HFF-Myc (cell line): ENCODE measurements at regions not wholly inside any gene's neighbourhood (a gene's known extent, or its start where the extent isn't known, plus 50 kb on each side); places are given as distances from the start of the nearest gene placed in this dataset.
"Not testable (repeated sequence)": the region's sequence is repeated elsewhere in the genome, so short reads cannot be mapped to it uniquely, and the experiment has no call there.

Experiments used
- DNase-seq: peaks from one replicate; pipeline ENCODE4 v3.0.0-alpha.2; 2011; ENCODE audit warnings: low read depth; ENCODE audit errors: extremely low read depth
- H3K4me3 ChIP-seq: replicated peaks from 2 replicates; pipeline ENCODE4 v1.5.1; 2011; ENCODE audit warnings: low read depth, mild to moderate bottlenecking, control low read depth, low read length
- CTCF ChIP-seq: IDR thresholded peaks from 2 replicates; pipeline ENCODE4 v1.5.1; 2012; ENCODE audit warnings: mild to moderate bottlenecking, low read depth, low read length, control low read depth; ENCODE audit errors: missing control alignments

DNA sequence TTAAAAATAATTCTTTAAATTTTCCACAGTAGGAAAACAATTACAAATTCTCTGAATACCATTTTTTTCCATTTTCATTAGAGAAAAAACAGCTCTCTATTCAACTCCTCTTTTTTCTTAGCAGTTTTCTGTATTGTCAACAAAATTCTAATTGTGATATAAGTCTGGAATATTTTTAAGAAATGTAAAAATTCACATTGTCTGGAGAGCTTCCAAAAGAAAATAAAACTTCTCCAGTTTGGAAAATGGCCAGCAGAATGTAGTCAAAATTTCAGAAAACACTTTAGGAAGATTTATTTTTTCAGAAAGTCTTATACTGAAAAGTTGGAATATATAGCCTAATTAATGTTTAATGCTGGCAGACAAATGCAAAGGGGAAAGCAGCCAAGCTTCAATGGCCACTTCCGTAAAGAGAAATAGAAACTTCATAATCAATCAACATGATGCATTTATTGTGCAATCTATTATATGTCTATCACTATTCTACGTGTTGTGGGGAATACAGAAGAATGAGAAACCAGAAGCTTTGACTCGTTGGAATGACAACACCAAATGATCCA lies 733.2 kb upstream of the PKDCC start:
- no peak overlapping the region for H3K4me3 ChIP-seq
- no peak for TF ChIP-seq CTCF
- no peak for DNase-seq

GRCh38 chr2:41319437-41319836 lies 728.4 kb upstream of the PKDCC start:
- no peak for DNase-seq
- no peak for TF ChIP-seq CTCF
- no peak overlapping the region for H3K4me3 ChIP-seq

DNA sequence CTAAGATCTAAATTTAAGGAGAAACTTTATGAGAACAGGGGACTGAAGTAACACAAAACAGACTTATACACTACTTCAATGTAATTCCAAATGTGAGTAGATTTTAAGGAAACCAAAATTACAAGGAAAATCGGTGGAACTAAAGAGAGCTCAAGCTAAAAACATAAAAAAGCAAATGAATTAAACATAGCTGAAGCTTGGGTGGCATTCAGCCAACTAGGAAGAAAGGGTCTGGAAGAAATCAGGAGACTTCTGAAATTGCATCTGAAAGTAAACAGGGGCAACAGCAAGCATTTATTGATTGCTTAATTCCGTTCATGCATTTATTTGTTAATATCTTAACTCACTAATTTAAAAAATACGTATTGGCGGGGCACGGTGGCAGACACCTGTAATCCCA lies 727.3 kb upstream of the PKDCC start:
- DNase-seq: no peak
- no peak for TF ChIP-seq CTCF
- no peak overlapping the region for H3K4me3 ChIP-seq

GRCh38 chr2:41321351-41321750 lies 726.5 kb upstream of the PKDCC start:
- TF ChIP-seq CTCF: no peak
- DNase-seq: no peak
- no peak overlapping the region for H3K4me3 ChIP-seq

DNA sequence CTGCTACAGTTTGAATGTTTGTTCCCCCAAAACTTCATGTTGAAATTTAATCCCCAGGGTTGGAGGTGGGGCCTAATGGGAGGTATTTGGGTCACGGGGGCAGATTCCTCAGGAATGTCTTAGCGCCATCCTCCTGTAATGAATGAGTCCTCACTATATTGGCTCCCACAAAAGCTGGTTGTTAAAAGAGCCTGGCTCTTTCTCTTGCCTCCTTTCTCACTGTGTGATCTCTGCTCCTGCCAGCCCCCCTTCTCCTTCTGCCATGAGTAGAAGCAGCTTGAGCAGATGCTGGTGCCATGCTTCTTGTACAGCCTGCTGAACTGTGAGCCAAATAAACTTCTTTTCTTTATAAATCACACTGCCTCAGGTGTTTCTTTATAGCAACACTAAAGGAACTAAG lies 721.0 kb upstream of the PKDCC start:
- no peak for TF ChIP-seq CTCF
- no peak for DNase-seq
- H3K4me3 ChIP-seq: no peak overlapping the region

- no peak for DNase-seq
- TF ChIP-seq CTCF: no peak
- H3K4me3 ChIP-seq: no peak overlapping the region
These were observed 718.8 kb upstream of the PKDCC start for GRCh38 chr2:41329040-41329439.

DNA sequence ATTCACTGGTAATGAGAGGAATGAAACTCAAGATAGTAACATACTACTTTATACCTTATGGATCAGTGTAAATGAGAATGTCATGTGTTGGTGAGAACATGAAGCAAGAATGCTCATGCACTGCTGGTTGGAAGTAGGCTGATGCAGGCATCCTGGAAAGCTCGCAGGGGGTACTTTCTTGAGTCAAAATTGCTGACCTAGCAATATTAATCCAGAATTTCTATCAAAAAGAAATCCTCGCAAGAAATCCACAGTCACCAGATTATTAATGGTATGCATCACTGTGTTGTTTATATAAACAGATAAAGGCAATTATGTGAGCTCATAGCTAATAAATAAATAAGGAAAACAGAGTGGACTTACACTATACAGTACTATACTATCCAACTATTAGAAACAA lies 713.7 kb upstream of the PKDCC start:
- TF ChIP-seq CTCF: no peak

GRCh38 chr2:41335573-41335972 lies 712.2 kb upstream of the PKDCC start:
- not testable (repeated sequence) for H3K4me3 ChIP-seq, DNase-seq

More for the DNA sequence above, 713.7 kb upstream of the PKDCC start:
- no peak for DNase-seq
- H3K4me3 ChIP-seq: no peak overlapping the region
